Endothelial cell of umbilical vein (primary cell): ENCODE measurements at regions not wholly inside any gene's neighbourhood (a gene's known extent, or its start where the extent isn't known, plus 50 kb on each side); places are given as distances from the start of the nearest gene placed in this dataset.

ENCODE experiments used
- BruUV-seq: library from RNA; stranded (reverse); fragments of 400-500 nt; replicated peaks from 2 replicates; lab custom pipeline; 2021; lab: Mats Ljungman, UMichigan
- CTCF ChIA-PET: fragments of 300-600, 350-600 bp; sonication (Branson Sonifier 250); formaldehyde crosslinking; loops from one replicate; lab custom pipeline; 2021; ENCODE audit warnings: antibody characterized with exemption, inconsistent platforms; lab: Charles Lee
- POLR2A ChIA-PET: fragments of 300-600, 350-600 bp; sonication (Branson Sonifier 250); formaldehyde crosslinking; loops from one replicate; lab custom pipeline; 2021; ENCODE audit warnings: antibody characterized with exemption, inconsistent platforms; lab: Charles Lee
- DNase-seq: peaks from one replicate; pipeline ENCODE4 v3.0.0-alpha.2; 2011; ENCODE audit warnings: low read depth, low spot score
- FAIRE-seq: peaks from 2 replicates; lab custom pipeline; 2011; peaks lifted over from hg19 to GRCh38; lab: Jason Lieb, UNC
- H2AFZ ChIP-seq: 2 replicates; pipeline ENCODE4 v1.6.0; 2012; ENCODE audit warnings: low read depth, low read length, control low read depth, inconsistent platforms
- H3K27ac ChIP-seq: 2 replicates; pipeline ENCODE4 v1.5.1; 2011; ENCODE audit warnings: low read depth, mild to moderate bottlenecking, control low read depth, low read length, moderate library complexity; ENCODE audit not compliant: insufficient read depth
- H3K27me3 ChIP-seq, 2 experiments: 2 replicates each; pipeline versions ENCODE4 v1.6.0 to v1.6.1; 2011; ENCODE audit warnings: low read length in 2 of 2, mixed read lengths in 1 of 2; ENCODE audit not compliant: control insufficient read depth in 2 of 2, insufficient read depth in 2 of 2
- H3K36me3 ChIP-seq, 2 experiments: 2 replicates in 1 of 2; 3 replicates in 1 of 2; pipeline ENCODE4 v1.5.1; 2011; ENCODE audit warnings: low read length in 2 of 2, mild to moderate bottlenecking in 1 of 2, moderate library complexity in 1 of 2; ENCODE audit not compliant: control insufficient read depth in 2 of 2, insufficient read depth in 2 of 2; ENCODE audit errors: extremely low read depth in 1 of 2
- H3K4me1 ChIP-seq: 3 replicates; pipeline ENCODE4 v1.5.1; 2011; ENCODE audit warnings: mild to moderate bottlenecking, low read length; ENCODE audit not compliant: control insufficient read depth, insufficient read depth; ENCODE audit errors: extremely low read depth
- H3K4me2 ChIP-seq: 2 replicates; pipeline ENCODE4 v1.6.1; 2011; ENCODE audit warnings: low read length, control low read depth, mixed read lengths; ENCODE audit not compliant: insufficient read depth
- H3K4me3 ChIP-seq, 3 experiments: fragments of 200-600 bp in 1 of 3; sonication (generic), shearing (Covaris generic) in 1 of 3; replicated peaks in 1 of 3; 2 replicates each; pipeline ENCODE4 v1.5.1; 2011 to 2016; ENCODE audit warnings: control low read depth in 3 of 3, low read length in 3 of 3, mild to moderate bottlenecking in 2 of 3, inconsistent platforms in 1 of 3, low read depth in 1 of 3, moderate library complexity in 1 of 3; ENCODE audit not compliant: insufficient read depth in 1 of 3
- H3K79me2 ChIP-seq: 2 replicates; pipeline ENCODE4 v1.6.0; 2012; ENCODE audit warnings: low read length, inconsistent platforms; ENCODE audit not compliant: control insufficient read depth, insufficient read depth
- H3K9ac ChIP-seq: replicated peaks from 2 replicates; pipeline ENCODE3; 2011; ENCODE audit warnings: low read length, control low read depth; ENCODE audit not compliant: insufficient read depth; ENCODE audit errors: extremely low read depth
- H3K9me1 ChIP-seq: replicated peaks from 3 replicates; pipeline ENCODE4 v1.6.0; 2011; ENCODE audit warnings: mild to moderate bottlenecking, low read length; ENCODE audit not compliant: control insufficient read depth, insufficient read depth; ENCODE audit errors: extremely low read depth
- H3K9me3 ChIP-seq: replicated peaks from 2 replicates; pipeline ENCODE4 v1.5.1; 2012; ENCODE audit warnings: low read length, inconsistent platforms; ENCODE audit not compliant: control insufficient read depth, insufficient read depth
- H4K20me1 ChIP-seq: replicated peaks from 2 replicates; pipeline ENCODE3; 2011; ENCODE audit warnings: mild to moderate bottlenecking, low read length; ENCODE audit not compliant: control insufficient read depth, insufficient read depth; ENCODE audit errors: extremely low read depth
- CTCF ChIP-seq, 2 donors: IDR thresholded peaks; 1 replicate in 1 of 2; 2 replicates in 1 of 2; pipeline ENCODE4 v1.5.1; 2011; ENCODE audit warnings: low read length in 2 of 2, mild to moderate bottlenecking in 2 of 2, moderate library complexity in 2 of 2, control low read depth in 1 of 2, inconsistent platforms in 1 of 2, low read depth in 1 of 2; ENCODE audit not compliant: insufficient read depth in 1 of 2; ENCODE audit errors: extremely low read depth in 1 of 2
- EZH2 ChIP-seq: IDR thresholded peaks from 2 replicates; pipeline ENCODE4 v1.6.1; 2012; ENCODE audit warnings: borderline replicate concordance, low read depth, mild to moderate bottlenecking, moderate library complexity, low read length, inconsistent platforms; ENCODE audit not compliant: severe bottlenecking
- FOS ChIP-seq: IDR thresholded peaks from 2 replicates; pipeline ENCODE4 v1.6.1; 2011; ENCODE audit warnings: mild to moderate bottlenecking, low read length, moderate library complexity, borderline replicate concordance; ENCODE audit not compliant: insufficient read depth
- GATA2 ChIP-seq: IDR thresholded peaks from 2 replicates; pipeline ENCODE4 v1.7.0; 2011; ENCODE audit warnings: low read depth, mild to moderate bottlenecking, moderate library complexity, mixed read lengths, low read length; ENCODE audit not compliant: insufficient read length, insufficient read depth
- JUN ChIP-seq: IDR thresholded peaks from 2 replicates; pipeline ENCODE4 v1.6.1; 2011; ENCODE audit warnings: borderline replicate concordance, low read depth; ENCODE audit not compliant: insufficient read length, insufficient read depth
- POLR2A ChIP-seq: IDR thresholded peaks from 2 replicates; pipeline ENCODE4 v1.6.1; 2012; ENCODE audit warnings: low read depth, mild to moderate bottlenecking, control low read depth, low read length
- dilution Hi-C: fragments of 300-500 bp; cut with MboI; formaldehyde crosslinking; loops from one replicate; pipeline ENCODE4 v1.15.0; 2019; ENCODE audit warnings: low sequenced_read_pairs; ENCODE audit not compliant: extremely low pct_ligation_motif_present
- intact Hi-C: fragments of 100-400 bp; cut with micrococcal nuclease; formaldehyde crosslinking; loops from one replicate; pipeline ENCODE4 v1.10.0; 2022

- no peak for FAIRE-seq
- no TSS peak for BruUV-seq
- H2AFZ ChIP-seq = no peak overlapping the region
- no peak overlapping the region for H3K4me2 ChIP-seq
- intact Hi-C loops = loop anchor here (1.0 kb wide), 1 partner anchor 40 kb away; no protein-coding TSS in a partner anchor
- H3K36me3 ChIP-seq = no peaks in the 10 kb centered on the region
- H4K20me1 ChIP-seq = no peaks in the 10 kb centered on the region
- H3K27me3 ChIP-seq = peaks cover 13 to 26% of the 10 kb centered on the region in 2 experiments
- no peaks in the 10 kb centered on the region for H3K9me1 ChIP-seq
- no peak overlapping the region for H3K4me3 ChIP-seq
- dilution Hi-C loops = no loop called here
- DNase-seq = no peak
- H3K27ac ChIP-seq = no peak overlapping the region
- H3K79me2 ChIP-seq = no peaks in the 10 kb centered on the region
- no peak overlapping the region for H3K9ac ChIP-seq
- ChIA-PET POLR2A (no interaction called here), CTCF (no interaction called here)
- TF ChIP-seq EZH2 (no peak), JUN (no peak), GATA2 (no peak), FOS (no peak), POLR2A (no peak), CTCF (IDR thresholded peaks at IDR 0.05; ENCODE audit: extremely low read depth in 1 of 2, insufficient read depth in 1 of 2, low read depth in 1 of 2, low read length in 2 of 2) (no peak)
- H3K4me1 ChIP-seq = peaks cover 4% of the 10 kb centered on the region
- H3K9me3 ChIP-seq = no peaks in the 10 kb centered on the region
These were observed 87.2 kb upstream of the UNC5B start for GRCh38 chr10:71124921-71125748.
